MM.1S (cell line): ENCODE measurements at regions not wholly inside any gene's neighbourhood (a gene's known extent, or its start where the extent isn't known, plus 50 kb on each side); places are given as distances from the start of the nearest gene placed in this dataset.
"Not testable (repeated sequence)": the region's sequence is repeated elsewhere in the genome, so short reads cannot be mapped to it uniquely, and the experiment has no call there.

Experiments used
- CTCF ChIP-seq: fragments of 300-600 bp; sonication (generic); IDR thresholded peaks from 2 replicates; pipeline ENCODE4 v1.5.1; 2016; ENCODE audit warnings: antibody characterized with exemption, low read length, mixed read lengths
- EZH2 ChIP-seq: fragments of 300-600 bp; sonication (generic); optimal IDR thresholded peaks from 2 replicates; pipeline ENCODE3; 2017; ENCODE audit warnings: low read depth, mild to moderate bottlenecking, antibody characterized with exemption, low read length, mixed read lengths

- TF ChIP-seq CTCF, EZH2: not testable (repeated sequence)
Measured at GRCh38 chr3:189385880-189386279, 214.1 kb downstream of the TPRG1 start.
